ENCODE measurements at regions not wholly inside any gene's neighbourhood (a gene's known extent, or its start where the extent isn't known, plus 50 kb on each side); places are given as distances from the start of the nearest gene placed in this dataset.

DNA sequence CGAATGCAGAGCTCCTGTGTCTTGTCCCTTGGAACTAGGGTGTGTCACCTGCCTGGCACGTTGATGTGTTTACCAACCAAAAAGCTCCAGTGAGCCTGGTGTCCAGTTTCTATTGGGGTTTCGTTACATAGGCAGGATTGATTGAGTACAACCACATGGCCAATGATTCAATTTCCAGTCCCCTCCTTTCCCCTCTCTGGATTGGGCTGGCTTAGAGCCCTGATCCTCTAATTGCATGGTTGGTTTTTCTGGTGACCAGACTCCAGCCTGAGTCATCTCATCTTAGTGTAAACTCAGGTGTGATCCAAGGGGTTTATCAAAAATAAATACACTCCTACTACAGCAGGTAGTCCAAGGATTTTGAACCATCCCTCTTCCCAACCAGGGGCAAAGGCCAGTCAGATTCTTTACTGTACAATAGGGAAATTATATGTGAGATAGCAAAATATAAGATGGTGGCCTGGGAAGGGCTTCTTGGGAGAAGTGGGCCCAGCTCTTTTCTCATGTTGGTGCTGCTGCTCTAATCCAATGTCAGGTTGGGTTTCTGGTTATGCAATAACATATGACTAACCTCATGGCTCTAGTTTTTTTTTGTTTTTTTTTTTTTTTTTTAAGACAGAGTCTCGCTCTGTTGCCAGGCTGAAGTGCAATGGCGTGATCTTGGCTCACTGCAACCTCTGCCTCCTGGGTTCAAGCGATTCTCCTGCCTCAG lies 64.7 kb upstream of the MGAT5 start:
- Mint-ChIP-seq H3K9me3 (no peaks in the 10 kb centered on the region), H3K27ac (no peak overlapping the region), H3K36me3 (no peaks in the 10 kb centered on the region), H3K4me1 (ENCODE audit: low read depth in 2 of 2) (peaks cover 26 to 49% of the 10 kb centered on the region in 2 donors), H3K4me3 (no peak overlapping the region), H3K27me3 (no peaks in the 10 kb centered on the region)
- peak in 1 of 2 donors; percentile 65 for ATAC-seq
- DNase-seq (ENCODE audit: low spot score) = no peak

GRCh38 chr2:134190062-134190806 lies 63.6 kb upstream of the MGAT5 start:
- no peak overlapping the region for H3K27ac Mint-ChIP-seq
- peaks cover 26 to 46% of the 10 kb centered on the region in 2 donors for H3K4me1 Mint-ChIP-seq (ENCODE audit: low read depth in 2 of 2)
- no peak for ATAC-seq
- no peaks in the 10 kb centered on the region for H3K36me3 Mint-ChIP-seq
- H3K4me3 Mint-ChIP-seq = no peak overlapping the region
- H3K9me3 Mint-ChIP-seq = no peaks in the 10 kb centered on the region
- H3K27me3 Mint-ChIP-seq = no peaks in the 10 kb centered on the region
- no peak for DNase-seq (ENCODE audit: low spot score)

- Mint-ChIP-seq H3K9me3 (no peaks in the 10 kb centered on the region), H3K27me3 (no peaks in the 10 kb centered on the region), H3K36me3 (no peaks in the 10 kb centered on the region), H3K4me3 (no peak overlapping the region), H3K27ac (no peak overlapping the region), H3K4me1 (ENCODE audit: low read depth in 2 of 2) (peaks cover 32 to 48% of the 10 kb centered on the region in 2 donors)
- ATAC-seq = no peak
- DNase-seq (ENCODE audit: low spot score) = no peak
These were observed 63.1 kb upstream of the MGAT5 start for GRCh38 chr2:134190807-134191203.

- ATAC-seq (no peak), DNase-seq (ENCODE audit: low spot score) (no peak)
- Mint-ChIP-seq H3K9me3 (no peaks in the 10 kb centered on the region), H3K4me3 (no peak overlapping the region), H3K27ac (no peak overlapping the region), H3K36me3 (no peaks in the 10 kb centered on the region), H3K27me3 (no peaks in the 10 kb centered on the region), H3K4me1 (ENCODE audit: low read depth in 2 of 2) (peaks cover 27 to 42% of the 10 kb centered on the region in 2 donors)
These were observed 62.0 kb upstream of the MGAT5 start for GRCh38 chr2:134191835-134192234.

DNA sequence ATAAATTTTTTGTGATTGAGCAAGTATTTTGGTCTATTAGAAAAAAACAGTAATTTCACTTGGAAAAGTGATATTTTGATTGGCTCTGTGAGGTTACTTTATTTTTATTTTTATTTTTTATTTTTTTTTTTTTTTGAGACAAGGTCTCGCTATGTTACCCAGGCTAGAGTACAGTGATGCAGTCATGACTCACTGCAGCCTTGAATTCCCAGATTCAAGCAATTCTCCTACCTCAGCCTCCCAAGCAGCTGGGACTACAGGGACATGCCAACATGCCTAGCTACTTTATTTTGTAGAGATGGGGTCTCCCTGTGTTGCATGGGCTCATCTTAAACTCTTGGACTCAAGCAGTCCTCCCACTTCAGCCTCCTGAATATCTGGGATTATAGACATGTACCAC lies 60.9 kb upstream of the MGAT5 start:
- no peaks in the 10 kb centered on the region for H3K9me3 Mint-ChIP-seq
- DNase-seq (ENCODE audit: low spot score) = no peak
- no peaks in the 10 kb centered on the region for H3K36me3 Mint-ChIP-seq
- ATAC-seq = no peak
- no peak overlapping the region for H3K4me3 Mint-ChIP-seq
- H3K4me1 Mint-ChIP-seq (ENCODE audit: low read depth in 2 of 2) = peaks cover 36 to 53% of the 10 kb centered on the region in 2 donors
- no peaks in the 10 kb centered on the region for H3K27me3 Mint-ChIP-seq
- H3K27ac Mint-ChIP-seq = no peak overlapping the region

DNA sequence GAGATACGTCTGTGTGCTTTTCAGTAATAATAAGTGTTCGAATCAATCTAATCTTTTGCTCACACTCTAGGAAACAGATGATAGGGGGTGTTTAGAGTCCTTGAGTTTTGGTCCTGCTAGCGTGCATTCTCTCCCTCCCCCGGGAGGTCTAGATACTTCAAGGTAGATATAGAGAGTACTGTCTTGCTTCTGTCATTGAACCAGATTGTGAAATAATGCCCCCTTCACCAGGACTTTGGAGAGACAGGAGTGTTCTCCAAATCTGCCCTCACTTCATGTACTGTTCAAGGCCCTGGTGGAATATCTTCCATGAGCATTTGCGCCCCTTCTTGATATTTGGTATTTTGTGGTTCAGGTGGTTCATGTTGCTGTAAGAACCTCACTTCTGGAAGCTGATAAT lies 59.4 kb upstream of the MGAT5 start:
- H3K27me3 Mint-ChIP-seq = no peaks in the 10 kb centered on the region
- no peaks in the 10 kb centered on the region for H3K36me3 Mint-ChIP-seq
- no peak overlapping the region for H3K4me3 Mint-ChIP-seq
- H3K27ac Mint-ChIP-seq = no peak overlapping the region
- DNase-seq (ENCODE audit: low spot score) (no peak), ATAC-seq (no peak)
- H3K4me1 Mint-ChIP-seq (ENCODE audit: low read depth in 2 of 2) = peaks cover 31 to 55% of the 10 kb centered on the region in 2 donors
- no peaks in the 10 kb centered on the region for H3K9me3 Mint-ChIP-seq

- DNase-seq (ENCODE audit: low spot score) (no peak), ATAC-seq (no peak)
- H3K4me1 Mint-ChIP-seq (ENCODE audit: low read depth in 2 of 2) = peaks cover 28 to 54% of the 10 kb centered on the region in 2 donors
- no peaks in the 10 kb centered on the region for H3K9me3 Mint-ChIP-seq
- no peaks in the 10 kb centered on the region for H3K27me3 Mint-ChIP-seq
- no peaks in the 10 kb centered on the region for H3K36me3 Mint-ChIP-seq
- H3K27ac Mint-ChIP-seq = no peak overlapping the region
- no peak overlapping the region for H3K4me3 Mint-ChIP-seq
These were observed 58.5 kb upstream of the MGAT5 start for GRCh38 chr2:134195341-134195740.

- Mint-ChIP-seq H3K9me3 (no peaks in the 10 kb centered on the region), H3K27me3 (no peaks in the 10 kb centered on the region), H3K4me3 (no peak overlapping the region), H3K4me1 (ENCODE audit: low read depth in 2 of 2) (peaks cover 35 to 54% of the 10 kb centered on the region in 2 donors), H3K36me3 (no peaks in the 10 kb centered on the region), H3K27ac (peak overlapping the region in 1 of 2 donors; percentile 58)
- ATAC-seq = no peak
- DNase-seq (ENCODE audit: low spot score) = no peak
These were observed 56.4 kb upstream of the MGAT5 start for GRCh38 chr2:134197445-134197844.

DNA sequence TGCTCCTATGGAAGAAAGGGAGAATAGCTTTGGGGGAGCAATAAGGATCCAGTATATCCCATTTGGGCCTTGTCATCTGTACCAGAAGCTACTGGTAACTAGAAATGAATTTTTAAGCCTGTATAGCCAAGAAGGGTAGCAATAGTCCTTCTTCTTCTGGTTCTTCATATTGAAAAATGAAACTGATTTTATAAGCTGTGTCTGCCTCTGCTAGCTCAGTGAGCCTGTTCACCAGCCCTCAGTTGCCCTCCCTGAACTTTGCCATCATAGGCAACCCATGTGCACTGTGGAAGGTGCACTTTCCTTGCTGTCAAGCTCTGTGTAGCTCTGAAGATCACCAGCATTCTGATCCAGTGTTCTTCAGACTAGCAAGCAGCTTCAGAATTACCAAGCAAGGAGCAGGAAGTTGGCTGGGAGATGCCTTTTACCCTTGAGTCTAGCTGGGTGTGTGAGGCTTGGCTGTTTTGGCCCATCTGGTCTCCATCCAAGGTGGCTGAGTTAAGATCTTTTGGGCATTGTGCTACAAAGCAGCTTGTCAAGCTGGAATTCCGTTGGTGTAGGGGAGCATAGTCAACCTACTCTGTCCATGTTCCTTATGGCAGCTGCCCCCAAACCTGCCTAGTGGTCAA lies 55.8 kb upstream of the MGAT5 start:
- Mint-ChIP-seq H3K36me3 (no peaks in the 10 kb centered on the region), H3K27me3 (no peaks in the 10 kb centered on the region), H3K4me1 (ENCODE audit: low read depth in 2 of 2) (peaks cover 35 to 58% of the 10 kb centered on the region in 2 donors), H3K9me3 (no peaks in the 10 kb centered on the region), H3K4me3 (no peak overlapping the region), H3K27ac (peak overlapping the region in 1 of 2 donors; percentile 58)
- DNase-seq (ENCODE audit: low spot score) (no peak), ATAC-seq (no peak)

DNA sequence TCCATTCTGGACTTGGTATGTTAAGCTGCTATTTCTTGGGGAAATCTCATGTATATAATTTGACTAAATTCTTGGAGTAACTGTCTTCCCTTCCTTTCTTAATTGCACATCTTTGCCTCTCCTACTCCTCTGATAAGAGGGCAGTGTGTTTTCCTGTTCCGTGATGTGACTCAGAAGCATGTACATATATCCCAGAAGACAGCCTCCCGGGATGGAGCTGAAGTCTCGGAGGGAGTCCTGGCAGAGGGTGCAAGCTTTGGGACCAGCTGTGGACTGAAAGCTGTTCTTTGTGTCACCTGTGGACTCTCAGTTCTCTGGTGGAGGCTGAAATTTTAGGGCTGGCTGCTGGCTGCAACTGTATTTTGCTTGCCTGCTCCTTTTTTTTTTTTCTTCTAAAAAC lies 54.7 kb upstream of the MGAT5 start:
- Mint-ChIP-seq H3K36me3 (no peaks in the 10 kb centered on the region), H3K4me1 (ENCODE audit: low read depth in 2 of 2) (peaks cover 35 to 55% of the 10 kb centered on the region in 2 donors), H3K4me3 (no peak overlapping the region), H3K27me3 (no peaks in the 10 kb centered on the region), H3K27ac (no peak overlapping the region), H3K9me3 (no peaks in the 10 kb centered on the region)
- ATAC-seq (no peak), DNase-seq (ENCODE audit: low spot score) (no peak)

GRCh38 chr2:134200036-134200618 lies 53.7 kb upstream of the MGAT5 start:
- Mint-ChIP-seq H3K9me3 (no peaks in the 10 kb centered on the region), H3K4me1 (ENCODE audit: low read depth in 2 of 2) (peaks cover 35 to 46% of the 10 kb centered on the region in 2 donors), H3K4me3 (no peak overlapping the region), H3K27ac (no peak overlapping the region), H3K36me3 (no peaks in the 10 kb centered on the region), H3K27me3 (no peaks in the 10 kb centered on the region)
- DNase-seq (ENCODE audit: low spot score) = no peak
- no peak for ATAC-seq

DNA sequence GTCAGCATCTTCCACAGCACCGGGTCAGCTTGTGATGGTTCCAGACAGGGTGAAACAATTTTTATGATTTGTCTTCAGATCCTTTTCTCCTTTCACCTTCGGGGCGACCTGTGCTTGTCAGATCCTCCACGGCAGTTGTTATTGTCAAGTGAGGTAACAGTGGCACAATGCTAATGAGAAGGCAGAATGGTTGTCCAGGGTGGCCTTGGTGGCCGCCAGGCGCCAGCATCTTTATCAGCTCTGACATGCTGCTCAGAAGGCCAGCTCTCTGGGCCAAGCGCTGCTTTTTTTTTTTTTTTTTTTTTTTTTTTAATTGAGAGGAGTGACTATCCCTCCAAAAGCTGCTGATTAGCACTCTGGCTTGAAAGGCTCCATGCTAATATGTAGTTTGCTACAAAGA lies 52.3 kb upstream of the MGAT5 start:
- peaks cover 29 to 42% of the 10 kb centered on the region in 2 donors for H3K4me1 Mint-ChIP-seq (ENCODE audit: low read depth in 2 of 2)
- no peaks in the 10 kb centered on the region for H3K9me3 Mint-ChIP-seq
- no peak overlapping the region for H3K4me3 Mint-ChIP-seq
- H3K27me3 Mint-ChIP-seq = no peaks in the 10 kb centered on the region
- H3K27ac Mint-ChIP-seq = peak overlapping the region in 1 of 2 donors; percentile 41
- H3K36me3 Mint-ChIP-seq = no peaks in the 10 kb centered on the region
- DNase-seq (ENCODE audit: low spot score) = no peak
- ATAC-seq = no peak

GRCh38 chr2:134202371-134202770 lies 51.5 kb upstream of the MGAT5 start:
- no peak for ATAC-seq
- H3K27me3 Mint-ChIP-seq = no peaks in the 10 kb centered on the region
- H3K9me3 Mint-ChIP-seq = no peaks in the 10 kb centered on the region
- no peak overlapping the region for H3K27ac Mint-ChIP-seq
- no peak overlapping the region for H3K4me3 Mint-ChIP-seq
- peaks cover 25 to 40% of the 10 kb centered on the region in 2 donors for H3K4me1 Mint-ChIP-seq (ENCODE audit: low read depth in 2 of 2)
- no peaks in the 10 kb centered on the region for H3K36me3 Mint-ChIP-seq
- DNase-seq (ENCODE audit: low spot score) = no peak

DNA sequence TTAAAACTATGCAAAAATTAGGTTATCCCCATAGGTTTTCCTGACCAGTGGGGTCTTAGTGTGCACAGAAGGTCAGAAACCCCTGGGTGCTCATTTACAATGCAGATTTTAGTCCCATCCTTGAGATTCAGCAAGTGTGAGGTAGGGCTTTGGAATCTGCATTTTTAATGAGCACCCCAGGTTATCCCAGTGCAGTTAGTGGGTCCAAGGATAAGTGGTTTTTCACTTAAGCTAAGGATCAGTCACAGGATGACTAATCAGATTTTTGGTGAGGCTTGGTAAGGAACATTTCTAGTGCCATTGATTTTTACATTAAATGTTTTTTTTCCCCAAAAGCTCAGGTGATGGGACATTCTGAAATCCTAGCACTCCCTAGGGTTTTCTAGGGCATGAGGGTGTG lies 50.7 kb upstream of the MGAT5 start:
- no peaks in the 10 kb centered on the region for H3K27me3 Mint-ChIP-seq
- H3K36me3 Mint-ChIP-seq = no peaks in the 10 kb centered on the region
- H3K9me3 Mint-ChIP-seq = no peaks in the 10 kb centered on the region

More for the DNA sequence above, 50.7 kb upstream of the MGAT5 start:
- Mint-ChIP-seq H3K4me3 (no peak overlapping the region), H3K4me1 (ENCODE audit: low read depth in 2 of 2) (peaks cover 25 to 40% of the 10 kb centered on the region in 2 donors), H3K27ac (no peak overlapping the region)
- no peak for DNase-seq (ENCODE audit: low spot score)
- no peak for ATAC-seq
